IMR-90 (cell line): ENCODE measurements at regions not wholly inside any gene's neighbourhood (a gene's known extent, or its start where the extent isn't known, plus 50 kb on each side); places are given as distances from the start of the nearest gene placed in this dataset.

Source experiments
- CHD1 ChIP-seq: IDR thresholded peaks from 2 replicates; pipeline ENCODE4 v1.6.1; 2012; ENCODE audit warnings: low read depth, low read length, improper control_type of control experiment
- CTCF ChIP-seq: conservative IDR thresholded peaks from 2 replicates; pipeline ENCODE4 v1.5.1; 2012; ENCODE audit warnings: mild to moderate bottlenecking, low read depth, low read length, improper control_type of control experiment
- POLR2A ChIP-seq: IDR thresholded peaks from 2 replicates; pipeline ENCODE4 v1.6.1; 2012; ENCODE audit warnings: mild to moderate bottlenecking, low read depth, low read length

- TF ChIP-seq POLR2A: no peak
- no peak for TF ChIP-seq CHD1
- TF ChIP-seq CTCF: no peak
Measured at GRCh38 chr7:380711-381210, 90.8 kb downstream of the FOXL3 start.
